IPS DF 4.7 (cell line): ENCODE measurements at regions not wholly inside any gene's neighbourhood (a gene's known extent, or its start where the extent isn't known, plus 50 kb on each side); places are given as distances from the start of the nearest gene placed in this dataset.
"Not testable (repeated sequence)": the region's sequence is repeated elsewhere in the genome, so short reads cannot be mapped to it uniquely, and the experiment has no call there.

Source experiments
- DNase-seq: peaks from one replicate; pipeline ENCODE4 v3.0.0-alpha.2; 2013; ENCODE audit warnings: low spot score; ENCODE audit errors: extremely low read depth

- DNase-seq, result no peak
Measured at GRCh38 chr11:64428693-64429092, 69.7 kb downstream of the RPS6KA4 start.

GRCh38 chr11:64429970-64430369 is 71.0 kb downstream of the RPS6KA4 start:
- DNase-seq, result no peak

GRCh38 chr11:64430645-64431044 is 71.7 kb downstream of the RPS6KA4 start:
- DNase-seq, result no peak

- DNase-seq, result no peak
Measured at GRCh38 chr11:64436000-64436399, 77.0 kb downstream of the RPS6KA4 start.

DNA sequence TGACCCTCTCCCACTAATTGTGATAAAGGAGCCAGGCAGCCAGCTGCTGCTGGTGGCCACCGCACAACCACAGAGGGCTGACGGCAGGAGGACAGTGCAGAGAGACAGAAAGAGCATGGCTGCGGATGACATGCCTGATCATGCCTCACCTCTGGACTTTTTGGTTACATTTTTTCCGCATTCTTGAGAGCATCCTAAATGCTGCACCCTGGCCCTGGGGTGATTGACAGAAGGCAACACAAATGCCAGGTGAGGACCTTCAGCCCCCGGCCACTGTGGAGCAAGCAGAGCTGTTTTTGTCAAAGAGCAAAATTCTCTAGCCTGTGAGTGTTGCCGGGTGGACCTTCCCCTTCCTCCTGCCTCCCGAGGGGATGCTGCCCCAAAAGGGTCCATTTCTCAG is 78.5 kb downstream of the RPS6KA4 start:
- no peak for DNase-seq

DNA sequence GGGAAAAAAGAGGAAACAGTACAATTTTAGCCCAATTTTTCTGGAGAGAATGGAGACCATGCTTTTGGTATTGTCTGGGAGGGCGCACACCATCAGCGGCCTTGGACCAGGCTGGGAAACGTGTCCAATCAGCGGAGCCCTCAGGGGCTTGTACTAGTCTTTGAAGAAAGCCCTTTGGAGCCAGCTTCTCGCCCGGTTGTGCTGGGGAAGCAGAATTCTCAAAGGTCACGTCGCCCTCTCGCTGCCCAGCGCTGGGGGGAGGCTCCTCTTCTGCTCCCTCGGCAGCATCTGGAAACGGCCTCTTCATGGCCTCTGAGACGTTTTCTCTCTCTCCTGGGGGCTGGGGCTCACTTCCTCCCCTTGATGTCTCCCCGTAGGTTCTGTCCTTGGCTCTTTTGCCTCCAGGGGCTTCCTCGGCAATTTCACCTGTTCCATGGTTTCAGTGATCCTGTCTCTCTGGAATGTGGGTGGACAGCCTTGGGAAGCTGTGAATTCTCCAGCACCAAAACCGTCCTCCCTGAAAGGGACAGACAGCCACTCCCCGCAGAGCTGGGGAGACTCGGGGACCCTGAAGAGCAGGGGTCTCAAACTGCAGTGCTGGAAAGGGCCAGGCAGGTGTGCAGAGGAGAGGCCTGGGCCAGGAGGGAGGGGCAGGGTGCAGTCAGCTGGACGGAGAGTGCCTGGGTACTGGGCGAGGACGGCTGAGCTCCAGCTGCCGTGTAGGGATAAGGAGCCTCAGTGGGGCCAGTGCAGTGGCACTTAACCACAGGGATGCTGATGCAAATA is 80.2 kb downstream of the RPS6KA4 start:
- no peak for DNase-seq

GRCh38 chr11:64439772-64440491 is 81.0 kb downstream of the RPS6KA4 start:
- DNase-seq, result not testable (repeated sequence)

DNA sequence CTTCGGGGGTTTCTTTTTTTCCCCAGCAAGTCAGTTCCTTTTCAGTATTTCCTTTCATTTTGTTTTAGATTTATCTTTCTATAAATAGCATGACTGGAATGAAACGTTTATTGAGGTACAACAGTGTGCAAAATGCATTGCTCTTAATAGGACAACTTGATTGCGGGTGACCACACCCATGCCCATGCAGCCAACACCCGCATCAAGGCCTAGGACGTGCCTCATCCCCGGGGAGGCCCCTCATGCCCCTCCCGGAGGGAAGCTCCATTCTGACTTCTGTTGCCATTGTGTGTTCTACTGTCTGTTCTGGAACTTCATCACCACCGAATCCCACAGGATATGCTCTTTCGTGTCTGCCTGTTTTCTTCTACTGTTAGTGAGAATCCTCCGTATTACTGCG is 82.2 kb downstream of the RPS6KA4 start:
- DNase-seq, result no peak

DNA sequence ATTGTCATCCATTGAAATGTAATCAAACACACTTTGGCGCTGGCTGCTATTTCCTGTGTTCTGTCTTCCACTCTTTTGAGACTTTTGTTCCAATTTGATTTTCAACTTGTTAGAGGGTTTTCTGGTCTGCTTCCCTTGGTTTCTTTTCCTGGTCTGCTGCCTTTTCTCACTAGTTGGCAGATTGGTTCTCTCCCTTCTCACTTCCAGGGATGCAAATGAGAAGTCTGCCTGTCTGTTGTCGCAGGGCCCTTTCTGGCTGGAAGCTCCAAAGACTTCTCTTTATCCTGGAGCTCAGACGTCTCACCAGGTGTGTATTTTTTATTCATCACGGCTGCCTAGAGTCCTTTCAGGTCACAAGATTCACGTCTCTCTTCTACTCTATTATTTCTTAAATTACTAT is 84.0 kb downstream of the RPS6KA4 start:
- no peak for DNase-seq

DNA sequence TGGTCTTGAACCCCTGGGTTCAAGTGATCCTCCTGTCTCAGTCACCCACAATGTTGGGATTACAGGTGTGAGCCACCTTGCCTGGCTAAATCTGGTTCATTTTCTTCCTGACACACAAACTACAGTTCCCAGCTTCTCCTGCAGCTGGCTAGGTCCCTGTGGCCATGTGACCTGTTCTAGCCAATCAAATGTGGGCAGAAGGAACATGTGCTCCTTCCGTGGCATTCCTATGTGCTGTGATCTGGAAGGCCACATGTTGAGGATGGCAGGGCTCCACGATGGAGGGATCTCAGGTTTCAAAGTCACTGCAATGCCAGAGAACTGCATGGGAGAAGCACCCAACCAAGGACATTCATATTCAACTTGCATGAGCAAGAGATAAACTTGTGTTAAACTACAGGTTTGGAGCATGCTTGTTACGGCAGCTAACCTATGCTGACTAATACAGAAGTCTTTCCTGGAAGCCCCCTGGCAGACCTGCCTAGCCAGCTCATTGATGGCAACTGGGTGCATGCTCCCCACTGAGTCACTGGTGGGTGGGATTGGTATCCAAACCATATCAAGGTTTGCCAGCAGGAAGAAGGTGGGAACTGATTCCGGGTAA is 86.0 kb downstream of the RPS6KA4 start:
- DNase-seq, result no peak

- no peak for DNase-seq
Measured at GRCh38 chr11:64445651-64446050, 86.7 kb downstream of the RPS6KA4 start.

DNA sequence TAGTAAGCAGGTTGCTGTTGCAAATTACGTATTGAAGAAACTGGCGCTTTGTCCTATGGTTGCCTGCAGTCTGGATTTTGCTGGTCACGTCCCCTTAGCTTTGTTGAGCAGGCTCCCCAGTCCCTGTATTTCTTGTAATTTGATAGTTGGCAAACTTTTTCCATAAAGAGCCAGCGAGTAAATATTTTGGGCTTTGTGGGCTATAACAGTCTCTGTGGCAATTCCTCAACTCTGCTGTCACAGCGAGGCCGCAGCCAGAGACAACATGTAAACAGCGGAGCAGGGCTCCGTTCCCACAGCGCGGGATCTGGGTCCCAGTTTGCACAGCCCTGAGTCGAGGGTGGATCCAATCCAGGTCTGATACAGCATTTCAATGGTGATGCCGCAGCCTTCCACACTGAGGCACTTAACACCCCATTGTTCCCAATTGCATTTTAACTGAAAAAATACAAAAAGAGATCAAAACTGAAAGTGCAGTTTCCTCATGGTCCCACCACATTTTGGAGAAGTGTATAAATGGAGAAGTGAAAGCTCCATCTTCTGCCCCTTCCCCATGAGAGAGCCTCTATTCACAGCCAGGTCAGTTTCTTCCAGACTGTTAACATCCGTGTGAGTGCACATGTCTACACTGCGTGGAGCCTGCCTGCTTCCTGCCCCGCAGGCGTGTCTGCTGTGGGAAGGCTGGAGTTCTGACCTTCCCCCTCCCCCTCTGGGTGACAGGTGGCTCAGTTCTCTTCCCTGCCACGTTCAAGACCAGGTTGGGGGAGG is 89.1 kb downstream of the RPS6KA4 start:
- DNase-seq, result no peak

DNA sequence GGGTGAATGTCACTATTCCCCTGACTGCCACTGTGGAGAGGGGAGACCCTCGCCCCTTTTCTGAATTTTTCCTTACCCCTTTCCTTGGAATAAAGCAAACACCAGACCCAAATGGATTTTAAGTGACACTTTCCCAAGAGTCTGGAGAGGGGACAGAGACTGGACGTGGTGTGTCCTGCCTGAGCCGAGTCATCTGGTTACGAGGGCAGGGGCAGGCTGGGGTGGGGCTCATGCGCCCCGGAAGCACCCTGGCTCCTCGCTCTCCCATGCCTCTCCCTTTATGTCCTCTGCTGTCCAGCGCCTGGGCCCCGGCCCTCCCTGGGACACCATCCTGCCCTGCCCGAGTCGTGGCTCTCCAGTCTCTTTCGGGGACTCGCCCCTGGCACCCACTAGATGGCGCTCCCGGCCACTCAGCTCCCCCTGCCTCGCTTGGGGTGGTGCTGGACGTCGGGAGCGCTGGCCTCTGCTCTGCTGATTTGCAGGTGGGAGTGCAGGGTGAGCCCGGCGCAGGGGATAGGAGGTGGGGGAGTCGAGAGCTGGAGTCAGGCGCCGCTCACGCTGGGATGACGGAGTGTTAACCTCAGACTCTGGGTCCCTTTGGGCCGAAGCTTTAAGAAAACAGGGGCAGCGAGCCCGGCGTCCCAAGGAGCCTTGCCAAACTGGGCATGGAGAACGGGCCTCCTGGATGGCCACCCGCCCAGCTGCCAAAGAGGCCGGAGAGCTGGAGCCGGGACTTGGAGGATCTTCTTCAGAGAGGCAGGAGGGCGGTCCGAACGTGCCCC is 89.8 kb downstream of the RPS6KA4 start:
- DNase-seq, result peak; percentile 53

DNA sequence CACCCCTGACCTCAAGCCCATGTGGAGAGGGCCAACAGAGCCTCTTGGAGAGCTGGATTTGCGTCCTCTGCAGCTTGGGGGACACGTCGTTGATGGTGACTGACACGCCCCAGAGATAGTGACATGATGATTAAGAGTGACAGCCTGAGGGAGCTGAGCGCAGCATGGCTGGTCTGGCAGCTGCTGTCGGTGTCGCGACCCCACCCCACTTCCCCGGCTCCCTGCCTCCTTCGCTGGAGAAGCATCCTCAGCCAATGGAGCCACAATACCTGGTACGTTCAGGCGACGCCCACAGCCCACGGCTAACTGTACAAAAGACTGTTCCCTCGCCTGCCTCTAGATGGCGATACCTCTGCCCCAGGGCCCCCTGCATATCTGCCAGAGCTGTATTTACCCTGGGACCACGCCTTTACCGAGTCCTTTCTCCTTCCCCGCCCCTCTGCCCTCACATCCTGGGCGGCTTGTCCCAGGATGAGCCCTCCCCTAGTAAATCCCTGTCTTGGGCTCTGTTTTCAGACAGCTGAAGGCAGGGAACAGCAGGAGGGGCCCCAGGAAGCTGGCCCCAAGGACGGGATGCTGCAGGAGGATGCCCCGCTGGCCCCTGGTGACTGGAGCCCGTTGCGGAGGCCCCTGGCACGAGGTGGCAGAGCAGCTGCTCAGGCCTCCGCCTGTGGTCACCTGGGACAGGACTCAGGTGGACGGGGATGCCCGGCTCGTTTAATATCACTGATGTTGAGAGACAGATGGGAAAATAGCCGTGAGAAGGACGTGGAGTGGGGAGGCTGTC is 90.6 kb downstream of the RPS6KA4 start:
- peak; percentile 64 for DNase-seq

DNA sequence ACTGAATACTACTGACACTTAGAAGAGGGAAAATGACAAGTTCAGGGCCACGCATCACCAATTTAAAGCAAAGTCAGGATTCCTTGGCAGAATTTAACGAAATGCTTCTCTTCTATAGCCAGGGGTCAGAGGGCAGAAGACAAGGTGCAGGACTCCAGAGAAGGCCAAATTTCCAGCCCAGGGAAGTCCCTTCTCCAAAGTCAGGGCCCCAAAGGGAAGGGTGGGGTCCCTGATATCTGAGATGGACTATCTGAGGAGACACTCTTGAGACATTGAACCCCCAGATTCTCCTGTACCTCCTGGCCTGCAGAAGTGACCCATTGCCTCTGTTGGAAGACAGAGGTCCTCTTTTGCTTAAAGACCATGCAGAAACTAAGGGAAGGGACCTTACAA is 91.2 kb downstream of the RPS6KA4 start:
- DNase-seq, result no peak

GRCh38 chr11:64451856-64452255 is 92.9 kb downstream of the RPS6KA4 start:
- DNase-seq, result no peak

DNA sequence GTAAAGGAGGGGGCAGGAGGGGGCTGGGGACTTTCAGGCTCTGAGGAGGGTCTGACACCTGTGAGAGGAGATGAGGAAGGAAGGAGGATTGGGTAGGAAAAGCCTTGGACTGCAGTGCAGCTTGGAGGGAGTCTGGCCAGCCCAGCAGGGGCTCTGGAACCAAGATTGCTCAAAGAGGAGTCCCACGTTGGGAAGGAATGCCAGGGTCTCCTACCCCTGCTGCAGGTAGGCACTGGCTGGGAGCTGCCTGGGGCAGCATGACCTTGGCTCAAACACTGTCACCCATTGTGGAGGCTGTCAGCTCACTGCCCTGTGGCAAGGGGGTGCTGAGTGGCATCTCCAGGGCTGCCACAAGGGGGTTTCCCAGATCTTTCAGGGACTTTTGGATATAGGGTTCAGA is 94.5 kb downstream of the RPS6KA4 start:
- no peak for DNase-seq

- DNase-seq, result no peak
Measured at GRCh38 chr11:64455456-64456261, 96.7 kb downstream of the RPS6KA4 start.
